GM18505 (cell line): ENCODE measurements at regions not wholly inside any gene's neighbourhood (a gene's known extent, or its start where the extent isn't known, plus 50 kb on each side); places are given as distances from the start of the nearest gene placed in this dataset.
"Not testable (repeated sequence)": the region's sequence is repeated elsewhere in the genome, so short reads cannot be mapped to it uniquely, and the experiment has no call there.

Source experiments
- ATAC-seq: cut with Tn5 transposase; IDR thresholded peaks from one replicate; pipeline ENCODE4 v1.9.1; 2021; ENCODE audit not compliant: unreplicated experiment
- POLR2A ChIP-seq: IDR thresholded peaks from 4 replicates; pipeline ENCODE4 v1.6.1; 2011; ENCODE audit warnings: borderline replicate concordance; ENCODE audit not compliant: insufficient read depth, insufficient read length; ENCODE audit errors: extremely low read depth

GRCh38 chr18:34511435-34511834 lies 198.7 kb upstream of the DTNA start:
- TF ChIP-seq POLR2A, result no peak
- ATAC-seq, result no peak

GRCh38 chr18:34511879-34512278 lies 198.2 kb upstream of the DTNA start:
- ATAC-seq, result no peak
- no peak for TF ChIP-seq POLR2A

DNA sequence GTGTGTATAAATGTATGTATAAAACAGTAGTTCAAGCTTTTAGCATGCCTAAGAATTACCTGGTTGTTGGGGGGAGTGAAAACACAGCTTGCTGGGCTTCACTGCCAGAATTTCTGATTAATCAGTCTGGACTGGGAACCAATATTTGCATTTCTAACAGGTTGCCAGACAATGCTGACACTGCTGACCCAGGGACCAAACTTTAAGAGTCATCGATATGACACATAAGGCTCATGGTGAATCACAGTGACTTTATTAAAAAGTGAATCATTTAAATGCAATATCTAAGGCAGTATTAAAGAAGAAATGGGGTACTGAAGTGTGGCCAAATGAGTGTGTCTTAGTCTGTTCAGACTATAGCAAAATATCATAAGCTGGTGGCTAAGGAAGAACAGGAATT lies 195.9 kb upstream of the DTNA start:
- no peak for TF ChIP-seq POLR2A
- no peak for ATAC-seq

DNA sequence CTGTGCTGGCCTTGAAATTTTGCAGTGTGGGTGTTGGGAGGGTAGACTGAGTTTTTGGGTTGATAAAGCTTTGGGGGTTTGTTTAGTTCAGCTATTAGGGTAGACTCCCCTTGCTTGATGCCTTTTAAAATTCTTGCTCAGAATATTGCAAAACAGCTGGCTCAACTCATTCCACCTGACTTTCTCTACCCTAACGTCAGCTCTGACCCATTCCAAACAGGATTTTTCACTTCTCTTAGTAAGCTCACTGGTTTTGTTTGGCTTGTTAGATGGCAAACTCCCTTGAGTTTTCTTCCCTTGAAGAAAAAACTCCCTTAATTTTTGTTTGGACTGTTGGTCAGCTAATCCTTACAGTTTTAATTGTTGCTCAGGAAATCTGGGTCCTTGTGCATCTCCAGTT lies 195.1 kb upstream of the DTNA start:
- no peak for TF ChIP-seq POLR2A
- no peak for ATAC-seq

GRCh38 chr18:34516355-34516754 lies 193.7 kb upstream of the DTNA start:
- ATAC-seq, result not testable (repeated sequence)

DNA sequence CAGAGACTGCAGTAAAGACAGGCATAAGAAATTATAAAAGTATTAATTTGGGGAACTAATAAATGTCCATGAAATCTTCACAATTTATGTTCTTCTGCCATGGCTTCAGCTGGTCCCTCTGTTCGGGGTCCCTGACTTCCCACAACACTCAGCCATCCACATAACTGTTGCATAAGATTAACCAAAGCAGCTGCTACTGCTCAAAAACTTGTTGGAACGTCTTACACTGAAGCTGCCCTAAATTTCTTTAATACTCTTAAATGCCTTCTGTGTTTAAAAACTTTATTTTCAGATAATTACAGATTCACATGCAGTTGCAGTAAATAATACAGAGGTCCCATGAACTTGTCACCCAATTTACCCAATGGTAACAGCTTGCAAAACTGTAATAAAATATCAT lies 193.1 kb upstream of the DTNA start:
- ATAC-seq, result not testable (repeated sequence)

DNA sequence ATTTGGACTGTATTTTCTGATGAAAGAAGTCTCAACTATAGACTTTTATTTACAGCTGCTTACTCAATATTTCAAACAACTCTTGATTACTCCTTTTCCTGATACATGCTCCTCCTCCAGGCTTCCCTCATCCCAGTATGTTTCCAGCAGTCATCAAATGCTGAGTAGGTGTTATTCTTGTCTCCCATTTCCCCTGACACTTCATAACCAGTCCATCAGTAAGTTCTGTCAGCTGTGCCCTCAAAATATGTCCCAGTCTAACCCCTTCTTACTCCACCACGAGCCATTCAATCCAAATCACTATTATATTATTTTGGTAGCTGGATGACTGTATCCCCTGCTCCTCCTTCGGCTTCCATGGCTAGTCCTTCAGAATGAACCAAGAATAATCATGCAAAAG lies 189.1 kb upstream of the DTNA start:
- ATAC-seq, result no peak
- TF ChIP-seq POLR2A, result no peak

- TF ChIP-seq POLR2A, result no peak
- ATAC-seq, result no peak
These were observed 187.5 kb upstream of the DTNA start for GRCh38 chr18:34522603-34523002.

DNA sequence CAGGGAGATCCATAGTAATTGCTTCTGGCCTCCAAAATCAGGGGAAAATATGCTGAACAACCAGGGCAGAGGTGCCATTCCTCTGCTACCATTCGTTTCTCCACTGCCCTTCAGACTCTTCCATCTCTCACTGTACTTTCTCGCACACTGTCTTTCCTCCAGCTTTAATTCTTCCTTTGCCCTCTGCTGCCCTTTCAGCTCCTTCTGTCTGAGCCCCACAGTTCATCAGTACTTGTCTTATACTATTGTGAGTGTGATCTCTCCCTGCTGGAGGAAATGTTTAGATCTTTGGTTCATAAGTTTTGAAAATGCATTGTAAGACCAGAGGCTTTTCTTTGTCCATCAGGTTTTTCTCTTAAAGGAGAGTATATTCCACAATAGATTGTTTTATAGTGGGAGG lies 184.9 kb upstream of the DTNA start:
- ATAC-seq, result no peak
- no peak for TF ChIP-seq POLR2A

DNA sequence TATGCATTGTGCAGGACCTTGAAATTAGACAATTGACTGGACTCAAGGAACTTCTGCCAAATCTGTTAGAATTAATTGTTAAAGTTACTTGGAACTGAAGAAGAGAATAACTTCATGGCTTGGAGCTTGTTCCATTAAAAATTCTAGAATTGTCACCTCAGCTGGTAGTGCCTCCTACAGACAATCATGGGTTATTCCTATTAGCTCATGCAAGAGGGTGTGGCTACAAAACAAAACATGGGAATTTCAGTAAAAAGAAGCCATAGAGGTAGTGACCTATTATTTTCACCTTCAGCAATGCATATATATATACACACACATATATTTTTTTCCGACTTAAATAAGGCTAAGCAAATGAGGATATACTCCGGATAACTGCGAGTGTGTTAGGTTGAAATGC lies 181.9 kb upstream of the DTNA start:
- ATAC-seq, result no peak
- no peak for TF ChIP-seq POLR2A

GRCh38 chr18:34529358-34530335 lies 180.5 kb upstream of the DTNA start:
- ATAC-seq, result no peak
- no peak for TF ChIP-seq POLR2A

- no peak for TF ChIP-seq POLR2A
- no peak for ATAC-seq
These were observed 179.0 kb upstream of the DTNA start for GRCh38 chr18:34531110-34531509.

GRCh38 chr18:34534642-34535041 lies 175.5 kb upstream of the DTNA start:
- ATAC-seq, result not testable (repeated sequence)

DNA sequence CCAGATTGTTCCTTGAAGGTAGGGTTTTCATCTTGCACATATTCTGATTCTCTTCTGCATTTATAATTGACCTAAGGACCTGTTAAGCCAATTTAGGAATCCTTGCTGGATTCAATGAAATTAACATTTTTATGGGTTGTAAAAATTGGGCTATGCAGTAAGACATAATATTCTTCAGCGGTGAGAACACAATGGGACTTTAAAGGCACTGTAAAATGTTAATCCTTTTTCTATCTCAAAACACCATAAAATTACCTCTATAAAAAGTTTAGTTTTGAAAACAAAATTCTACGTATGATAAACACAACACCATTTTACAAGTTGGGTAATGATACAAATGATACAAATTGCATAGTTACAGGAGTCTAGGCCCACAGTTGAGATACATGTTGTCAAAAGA lies 169.2 kb upstream of the DTNA start:
- ATAC-seq, result no peak
- TF ChIP-seq POLR2A, result no peak

DNA sequence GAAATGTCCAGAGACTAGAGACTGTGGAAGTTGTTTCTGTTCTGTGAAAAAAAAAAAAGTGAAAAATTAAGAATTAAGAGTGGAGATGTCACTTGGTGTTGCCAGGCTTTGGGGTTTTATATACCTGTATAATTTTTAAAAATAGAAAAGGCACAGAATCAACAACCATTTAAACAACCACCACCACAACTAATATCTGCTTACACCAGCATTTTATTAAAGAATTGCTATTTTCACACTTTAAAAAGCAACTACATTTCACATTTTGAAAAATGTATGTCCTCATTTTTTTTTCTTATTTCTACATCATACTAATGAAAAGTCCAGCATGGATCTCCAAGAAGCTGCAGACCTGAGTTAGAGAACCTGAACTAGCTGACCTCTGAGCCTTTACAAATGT lies 167.5 kb upstream of the DTNA start:
- no peak for TF ChIP-seq POLR2A
- ATAC-seq, result no peak
